ENCODE measurements at regions not wholly inside any gene's neighbourhood (a gene's known extent, or its start where the extent isn't known, plus 50 kb on each side); places are given as distances from the start of the nearest gene placed in this dataset.

DNA sequence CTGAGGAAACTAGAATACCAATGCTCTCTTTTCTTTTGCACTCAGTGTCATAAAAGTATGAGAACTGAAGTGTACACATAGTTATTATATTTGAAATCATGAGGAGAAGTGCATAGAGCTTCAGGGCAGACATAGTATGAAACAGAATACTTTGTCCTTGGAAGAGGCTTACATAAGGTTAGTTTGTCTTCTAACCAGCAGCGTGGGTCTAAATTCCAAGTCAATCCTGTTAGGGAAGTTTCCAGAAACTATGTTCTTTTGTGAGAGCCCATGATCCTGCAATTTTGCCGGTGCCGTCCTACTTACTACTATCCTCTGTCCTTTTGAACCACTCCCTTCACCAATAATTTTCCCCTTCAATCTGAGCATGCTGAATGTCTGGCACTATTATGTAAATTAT lies 156.2 kb downstream of the PABPC4L start:
- TF ChIP-seq POLR2AphosphoS5 (IDR thresholded peaks at IDR 0.05) (no peak), POLR2A (IDR thresholded peaks at IDR 0.05) (no peak)
